ENCODE measurements at regions not wholly inside any gene's neighbourhood (a gene's known extent, or its start where the extent isn't known, plus 50 kb on each side); places are given as distances from the start of the nearest gene placed in this dataset.

GRCh38 chr4:38560768-38561558 is 103.0 kb upstream of the KLF3 start:
- no peak for TF ChIP-seq CTCF (IDR thresholded peaks at IDR 0.05; ENCODE audit: insufficient read depth, low read length)
- TF ChIP-seq POLR2AphosphoS5 (IDR thresholded peaks at IDR 0.05; ENCODE audit: low read depth) = no peak
- TF ChIP-seq REST (IDR thresholded peaks at IDR 0.05; ENCODE audit: insufficient replicate concordance, low read depth) = no peak
- TF ChIP-seq GABPA (IDR thresholded peaks at IDR 0.05; ENCODE audit: low read depth) = no peak

All from HL-60 (cell line).